ENCODE measurements at regions not wholly inside any gene's neighbourhood (a gene's known extent, or its start where the extent isn't known, plus 50 kb on each side); places are given as distances from the start of the nearest gene placed in this dataset.

GRCh38 chr1:29900712-29901111 is 664.4 kb downstream of the PTPRU start:
- TF ChIP-seq CTCF (IDR thresholded peaks at IDR 0.05; ENCODE audit: insufficient read depth, low read depth, low read length), result no peak
- Histone ChIP-seq H3K27me3 (ENCODE audit: control insufficient read depth, insufficient read depth, low read length) (no peaks in the 10 kb centered on the region; the same call in 1 of the 2 replicates), H3K36me3 (ENCODE audit: control insufficient read depth, insufficient read depth, low read length) (no peaks in the 10 kb centered on the region), H3K4me3 (ENCODE audit: low read depth, low read length) (no peak overlapping the region)
- no peak for DNase-seq (ENCODE audit: low read depth)
- CTCF ChIA-PET, result interaction anchor here (0.9 kb wide), 1 partner anchor 11 kb away, joined by 3 read pairs; no protein-coding TSS in a partner anchor
- POLR2A ChIA-PET, result no interaction called here

GRCh38 chr1:29900104-29900679 is 663.9 kb downstream of the PTPRU start:
- Histone ChIP-seq H3K27me3 (ENCODE audit: control insufficient read depth, insufficient read depth, low read length) (no peaks in the 10 kb centered on the region; the same call in 1 of the 2 replicates), H3K36me3 (ENCODE audit: control insufficient read depth, insufficient read depth, low read length) (no peaks in the 10 kb centered on the region), H3K4me3 (ENCODE audit: low read depth, low read length) (no peak overlapping the region)
- no peak for DNase-seq (ENCODE audit: low read depth)
- POLR2A ChIA-PET, result no interaction called here
- no peak for TF ChIP-seq CTCF (IDR thresholded peaks at IDR 0.05; ENCODE audit: insufficient read depth, low read depth, low read length)
- CTCF ChIA-PET, result interaction anchor here (0.6 to 0.9 kb wide), 2 partner anchors 11 to 558 kb away, joined by 3 read pairs; no protein-coding TSS in a partner anchor

- CTCF ChIA-PET, result no interaction called here
These were observed 660.7 kb downstream of the PTPRU start for GRCh38 chr1:29896791-29897714.

GRCh38 chr1:29896300-29896699 is 660.0 kb downstream of the PTPRU start:
- Histone ChIP-seq H3K36me3 (ENCODE audit: control insufficient read depth, insufficient read depth, low read length) (no peaks in the 10 kb centered on the region), H3K4me3 (ENCODE audit: low read depth, low read length) (no peak overlapping the region), H3K27me3 (ENCODE audit: control insufficient read depth, insufficient read depth, low read length) (no peaks in the 10 kb centered on the region; the same call in 1 of the 2 replicates)
- DNase-seq (ENCODE audit: low read depth), result no peak
- ChIA-PET POLR2A (no interaction called here), CTCF (no interaction called here)
- no peak for TF ChIP-seq CTCF (IDR thresholded peaks at IDR 0.05; ENCODE audit: insufficient read depth, low read depth, low read length)

More at GRCh38 chr1:29896791-29897714, 660.7 kb downstream of the PTPRU start:
- POLR2A ChIA-PET, result no interaction called here
- no peak for TF ChIP-seq CTCF (IDR thresholded peaks at IDR 0.05; ENCODE audit: insufficient read depth, low read depth, low read length)
- Histone ChIP-seq H3K36me3 (ENCODE audit: control insufficient read depth, insufficient read depth, low read length) (no peaks in the 10 kb centered on the region), H3K27me3 (ENCODE audit: control insufficient read depth, insufficient read depth, low read length) (no peaks in the 10 kb centered on the region; the same call in 1 of the 2 replicates), H3K4me3 (ENCODE audit: low read depth, low read length) (no peak overlapping the region)
- DNase-seq (ENCODE audit: low read depth), result no peak

- H3K4me3 ChIP-seq (ENCODE audit: low read depth, low read length), result no peak overlapping the region
- DNase-seq (ENCODE audit: low read depth), result no peak
- CTCF ChIA-PET, result no interaction called here
- POLR2A ChIA-PET, result no interaction called here
- no peaks in the 10 kb centered on the region; the same call in 1 of the 2 replicates for H3K27me3 ChIP-seq (ENCODE audit: control insufficient read depth, insufficient read depth, low read length)
- H3K36me3 ChIP-seq (ENCODE audit: control insufficient read depth, insufficient read depth, low read length), result no peaks in the 10 kb centered on the region
- no peak for TF ChIP-seq CTCF (IDR thresholded peaks at IDR 0.05; ENCODE audit: insufficient read depth, low read depth, low read length)
These were observed 658.9 kb downstream of the PTPRU start for GRCh38 chr1:29895201-29895600.

All from BJ (cell line).